Glomerular visceral epithelial cell (primary cell): ENCODE measurements at regions not wholly inside any gene's neighbourhood (a gene's known extent, or its start where the extent isn't known, plus 50 kb on each side); places are given as distances from the start of the nearest gene placed in this dataset.
"Not testable (repeated sequence)": the region's sequence is repeated elsewhere in the genome, so short reads cannot be mapped to it uniquely, and the experiment has no call there.

Experiments
- DNase-seq: peaks from one replicate; pipeline ENCODE4 v3.0.0-alpha.2; 2016; ENCODE audit errors: extremely low spot score

GRCh38 chr14:45716572-45716971 lies 463.6 kb upstream of the MIS18BP1 start:
- peak; percentile 7 for DNase-seq

- DNase-seq = no peak
Measured at GRCh38 chr14:45715946-45716345, 462.9 kb upstream of the MIS18BP1 start.

GRCh38 chr14:45709541-45709940 lies 456.5 kb upstream of the MIS18BP1 start:
- no peak for DNase-seq

GRCh38 chr14:45705940-45706534 lies 453.0 kb upstream of the MIS18BP1 start:
- no peak for DNase-seq

GRCh38 chr14:45699471-45699870 lies 446.5 kb upstream of the MIS18BP1 start:
- DNase-seq = no peak

GRCh38 chr14:45698462-45699134 lies 445.6 kb upstream of the MIS18BP1 start:
- peak; percentile 12 for DNase-seq

- no peak for DNase-seq
Measured at GRCh38 chr14:45686771-45687170, 433.8 kb upstream of the MIS18BP1 start.

GRCh38 chr14:45680531-45680930 lies 427.5 kb upstream of the MIS18BP1 start:
- DNase-seq = no peak

- peak; percentile 53 for DNase-seq
Measured at GRCh38 chr14:45679853-45680252, 426.9 kb upstream of the MIS18BP1 start.

- no peak for DNase-seq
Measured at GRCh38 chr14:45678163-45678562, 425.2 kb upstream of the MIS18BP1 start.

GRCh38 chr14:45673420-45673819 lies 420.4 kb upstream of the MIS18BP1 start:
- DNase-seq = no peak

GRCh38 chr14:45664668-45665356 lies 411.8 kb upstream of the MIS18BP1 start:
- no peak for DNase-seq

GRCh38 chr14:45658917-45659299 lies 405.9 kb upstream of the MIS18BP1 start:
- DNase-seq = no peak

GRCh38 chr14:45658226-45658916 lies 405.4 kb upstream of the MIS18BP1 start:
- no peak for DNase-seq

GRCh38 chr14:45651890-45652289 lies 398.9 kb upstream of the MIS18BP1 start:
- DNase-seq = no peak

- DNase-seq = no peak
Measured at GRCh38 chr14:45650754-45651153, 397.8 kb upstream of the MIS18BP1 start.

- DNase-seq = no peak
Measured at GRCh38 chr14:45649051-45649450, 396.0 kb upstream of the MIS18BP1 start.

GRCh38 chr14:45641541-45641940 lies 388.5 kb upstream of the MIS18BP1 start:
- no peak for DNase-seq

- DNase-seq = not testable (repeated sequence)
Measured at GRCh38 chr14:45634651-45635441, 381.8 kb upstream of the MIS18BP1 start.

GRCh38 chr14:45633220-45633984 lies 380.4 kb upstream of the MIS18BP1 start:
- DNase-seq = no peak

- DNase-seq = no peak
Measured at GRCh38 chr14:45621731-45622130, 368.7 kb upstream of the MIS18BP1 start.
